COR-L47 (cell line): ENCODE measurements at regions not wholly inside any gene's neighbourhood (a gene's known extent, or its start where the extent isn't known, plus 50 kb on each side); places are given as distances from the start of the nearest gene placed in this dataset.

Experiments used
- DNase-seq: peaks from one replicate; lab custom pipeline; 2025; lab: John Stamatoyannopoulos, UW

GRCh38 chr3:1693145-1693544 lies 405.5 kb upstream of the CNTN4 start:
- no peak for DNase-seq

GRCh38 chr3:1696669-1697275 lies 401.9 kb upstream of the CNTN4 start:
- DNase-seq = no peak

- no peak for DNase-seq
Measured at GRCh38 chr3:1699361-1699920, 399.2 kb upstream of the CNTN4 start.

GRCh38 chr3:1700650-1701049 lies 398.0 kb upstream of the CNTN4 start:
- no peak for DNase-seq

GRCh38 chr3:1703169-1703568 lies 395.5 kb upstream of the CNTN4 start:
- no peak for DNase-seq

- DNase-seq = no peak
Measured at GRCh38 chr3:1710663-1711062, 388.0 kb upstream of the CNTN4 start.

- no peak for DNase-seq
Measured at GRCh38 chr3:1717524-1717923, 381.1 kb upstream of the CNTN4 start.

GRCh38 chr3:1723726-1724125 lies 374.9 kb upstream of the CNTN4 start:
- DNase-seq = no peak

GRCh38 chr3:1726741-1727140 lies 371.9 kb upstream of the CNTN4 start:
- no peak for DNase-seq

- DNase-seq = no peak
Measured at GRCh38 chr3:1727242-1727641, 371.4 kb upstream of the CNTN4 start.

- DNase-seq = no peak
Measured at GRCh38 chr3:1728510-1728909, 370.2 kb upstream of the CNTN4 start.

- DNase-seq = no peak
Measured at GRCh38 chr3:1734494-1735122, 364.1 kb upstream of the CNTN4 start.

- no peak for DNase-seq
Measured at GRCh38 chr3:1752205-1752604, 346.5 kb upstream of the CNTN4 start.

- DNase-seq = no peak
Measured at GRCh38 chr3:1766384-1766783, 332.3 kb upstream of the CNTN4 start.

GRCh38 chr3:1773679-1774078 lies 325.0 kb upstream of the CNTN4 start:
- DNase-seq = no peak

- no peak for DNase-seq
Measured at GRCh38 chr3:1774597-1774996, 324.1 kb upstream of the CNTN4 start.

GRCh38 chr3:1775321-1775720 lies 323.3 kb upstream of the CNTN4 start:
- no peak for DNase-seq

- no peak for DNase-seq
Measured at GRCh38 chr3:1783995-1784394, 314.7 kb upstream of the CNTN4 start.

GRCh38 chr3:1787094-1787493 lies 311.6 kb upstream of the CNTN4 start:
- DNase-seq = no peak

- no peak for DNase-seq
Measured at GRCh38 chr3:1792466-1792865, 306.2 kb upstream of the CNTN4 start.

- no peak for DNase-seq
Measured at GRCh38 chr3:1798711-1799405, 299.8 kb upstream of the CNTN4 start.

GRCh38 chr3:1805331-1805730 lies 293.3 kb upstream of the CNTN4 start:
- DNase-seq = no peak

- DNase-seq = no peak
Measured at GRCh38 chr3:1808590-1808989, 290.1 kb upstream of the CNTN4 start.
